ENCODE measurements at regions not wholly inside any gene's neighbourhood (a gene's known extent, or its start where the extent isn't known, plus 50 kb on each side); places are given as distances from the start of the nearest gene placed in this dataset.
"Not testable (repeated sequence)": the region's sequence is repeated elsewhere in the genome, so short reads cannot be mapped to it uniquely, and the experiment has no call there.

DNA sequence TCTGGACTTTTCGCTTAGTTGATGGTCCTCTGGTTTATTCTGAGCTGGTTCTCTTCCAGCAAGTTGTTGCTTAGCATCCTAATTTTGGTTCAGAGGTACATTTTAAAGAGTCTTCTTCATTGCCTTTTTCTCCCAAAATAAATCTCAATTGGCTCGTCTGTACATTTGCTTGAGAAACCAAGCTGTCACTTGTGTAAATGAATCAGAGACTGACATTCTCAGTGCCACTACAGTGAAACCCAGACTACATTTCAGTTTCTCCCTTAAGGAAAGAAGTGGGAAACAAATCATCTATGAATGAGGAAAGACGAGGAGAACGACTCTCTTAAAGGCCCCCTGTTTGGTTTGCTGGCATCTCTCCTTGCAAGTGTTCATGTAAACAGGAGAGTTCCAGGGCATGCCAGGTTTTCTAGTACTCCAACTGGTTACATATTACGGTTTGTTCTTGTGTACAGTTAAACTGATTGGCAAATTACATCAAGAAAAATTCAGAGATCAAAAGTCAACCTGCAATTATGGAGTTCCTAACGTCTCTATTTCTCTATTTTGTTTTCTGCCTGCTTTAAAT, 654.6 kb downstream of the SH2D4B start:
- Histone ChIP-seq H3K4me1 (ENCODE audit: control insufficient read depth, low read length) (no peaks in the 10 kb centered on the region), H3K36me3 (ENCODE audit: control insufficient read depth, low read length) (no peaks in the 10 kb centered on the region), H3K4me3 (ENCODE audit: low read length) (no peak overlapping the region), H3K9me3 (ENCODE audit: control insufficient read depth, insufficient read depth, low read length) (no peaks in the 10 kb centered on the region), H3F3A (ENCODE audit: control insufficient read depth, insufficient read depth) (no peaks in the 10 kb centered on the region), H3K79me2 (ENCODE audit: control insufficient read depth, low read length) (no peaks in the 10 kb centered on the region), H3K27ac (ENCODE audit: low read depth, low read length) (no peak overlapping the region), H3K9me2 (replicated peaks; ENCODE audit: control insufficient read depth, low read length) (no peaks in the 10 kb centered on the region), H4K20me1 (ENCODE audit: control insufficient read depth, insufficient read depth, low read depth, low read length) (no peaks in the 10 kb centered on the region), H3K27me3 (ENCODE audit: control insufficient read depth, low read length) (no peaks in the 10 kb centered on the region), H3K4me2 (ENCODE audit: low read length) (no peak overlapping the region)
- no peak for TF ChIP-seq EZH2phosphoT487 (IDR thresholded peaks at IDR 0.05; ENCODE audit: borderline replicate concordance, low read length)
- TF ChIP-seq, protein P1, sequence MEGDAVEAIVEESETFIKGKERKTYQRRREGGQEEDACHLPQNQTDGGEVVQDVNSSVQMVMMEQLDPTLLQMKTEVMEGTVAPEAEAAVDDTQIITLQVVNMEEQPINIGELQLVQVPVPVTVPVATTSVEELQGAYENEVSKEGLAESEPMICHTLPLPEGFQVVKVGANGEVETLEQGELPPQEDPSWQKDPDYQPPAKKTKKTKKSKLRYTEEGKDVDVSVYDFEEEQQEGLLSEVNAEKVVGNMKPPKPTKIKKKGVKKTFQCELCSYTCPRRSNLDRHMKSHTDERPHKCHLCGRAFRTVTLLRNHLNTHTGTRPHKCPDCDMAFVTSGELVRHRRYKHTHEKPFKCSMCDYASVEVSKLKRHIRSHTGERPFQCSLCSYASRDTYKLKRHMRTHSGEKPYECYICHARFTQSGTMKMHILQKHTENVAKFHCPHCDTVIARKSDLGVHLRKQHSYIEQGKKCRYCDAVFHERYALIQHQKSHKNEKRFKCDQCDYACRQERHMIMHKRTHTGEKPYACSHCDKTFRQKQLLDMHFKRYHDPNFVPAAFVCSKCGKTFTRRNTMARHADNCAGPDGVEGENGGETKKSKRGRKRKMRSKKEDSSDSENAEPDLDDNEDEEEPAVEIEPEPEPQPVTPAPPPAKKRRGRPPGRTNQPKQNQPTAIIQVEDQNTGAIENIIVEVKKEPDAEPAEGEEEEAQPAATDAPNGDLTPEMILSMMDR (IDR thresholded peaks at IDR 0.05; ENCODE audit: low read depth, low read length, poor library complexity, severe bottlenecking), result no peak

DNA sequence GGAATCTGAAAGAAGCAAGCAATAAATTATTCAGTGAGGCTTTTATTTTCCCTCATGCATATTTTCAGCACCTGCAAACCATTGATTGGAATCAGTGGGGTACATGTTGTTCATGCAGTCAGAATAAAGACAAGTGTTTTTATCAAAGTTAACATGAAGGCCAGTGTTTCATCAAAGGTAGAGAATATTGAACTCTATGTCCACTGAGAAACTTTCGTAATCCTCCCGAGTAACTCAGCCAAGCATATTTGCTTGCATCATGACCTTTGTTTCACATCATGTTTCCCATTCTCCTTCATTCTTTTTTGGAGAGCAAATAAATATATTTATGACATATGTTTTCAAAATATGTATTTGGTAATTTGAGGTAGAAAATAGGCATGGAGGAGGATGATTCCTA, 663.1 kb downstream of the SH2D4B start:
- Histone ChIP-seq H3K4me2 (ENCODE audit: low read length) (no peak overlapping the region), H3K9me3 (ENCODE audit: control insufficient read depth, insufficient read depth, low read length) (no peaks in the 10 kb centered on the region), H3K79me2 (ENCODE audit: control insufficient read depth, low read length) (no peaks in the 10 kb centered on the region), H3K27ac (ENCODE audit: low read depth, low read length) (no peak overlapping the region), H3K27me3 (ENCODE audit: control insufficient read depth, low read length) (no peaks in the 10 kb centered on the region), H3K4me1 (ENCODE audit: control insufficient read depth, low read length) (no peaks in the 10 kb centered on the region), H3K4me3 (ENCODE audit: low read length) (no peak overlapping the region), H4K20me1 (ENCODE audit: control insufficient read depth, insufficient read depth, low read depth, low read length) (no peaks in the 10 kb centered on the region), H3K36me3 (ENCODE audit: control insufficient read depth, low read length) (no peaks in the 10 kb centered on the region), H3K9me2 (replicated peaks; ENCODE audit: control insufficient read depth, low read length) (no peaks in the 10 kb centered on the region), H3F3A (ENCODE audit: control insufficient read depth, insufficient read depth) (no peaks in the 10 kb centered on the region)
- TF ChIP-seq EZH2phosphoT487 (IDR thresholded peaks at IDR 0.05; ENCODE audit: borderline replicate concordance, low read length), result no peak
- TF ChIP-seq, protein P1 (IDR thresholded peaks at IDR 0.05; ENCODE audit: low read depth, low read length, poor library complexity, severe bottlenecking), result no peak

DNA sequence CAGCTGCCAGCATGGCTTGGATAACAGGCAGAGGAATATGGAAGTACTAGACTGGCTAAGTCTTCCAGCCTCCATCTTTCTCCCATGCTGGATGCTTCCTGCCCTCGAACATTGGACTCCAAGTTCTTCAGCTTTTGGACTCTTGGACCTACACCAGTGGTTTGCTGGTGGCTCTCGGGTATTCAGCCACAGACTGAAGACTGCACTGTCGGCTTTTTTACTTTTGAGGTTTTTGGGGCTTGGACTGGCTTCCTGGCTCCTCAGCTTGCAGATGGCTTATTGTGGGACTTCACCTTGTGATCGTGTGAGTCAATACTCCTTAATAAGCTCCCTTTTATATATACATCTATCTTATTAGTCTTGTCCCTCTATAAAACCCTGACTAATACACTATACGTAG, 667.6 kb upstream of the NRG3 start:
- H3F3A ChIP-seq (ENCODE audit: control insufficient read depth, insufficient read depth); H3K27ac ChIP-seq (ENCODE audit: low read depth, low read length); H3K4me1 ChIP-seq (ENCODE audit: control insufficient read depth, low read length); H3K9me3 ChIP-seq (ENCODE audit: control insufficient read depth, insufficient read depth, low read length); H3K9me2 ChIP-seq (replicated peaks; ENCODE audit: control insufficient read depth, low read length); H3K4me3 ChIP-seq (ENCODE audit: low read length); H3K79me2 ChIP-seq (ENCODE audit: control insufficient read depth, low read length); H3K4me2 ChIP-seq (ENCODE audit: low read length); H3K36me3 ChIP-seq (ENCODE audit: control insufficient read depth, low read length); H3K27me3 ChIP-seq (ENCODE audit: control insufficient read depth, low read length); H4K20me1 ChIP-seq (ENCODE audit: control insufficient read depth, insufficient read depth, low read depth, low read length): not testable (repeated sequence)

DNA sequence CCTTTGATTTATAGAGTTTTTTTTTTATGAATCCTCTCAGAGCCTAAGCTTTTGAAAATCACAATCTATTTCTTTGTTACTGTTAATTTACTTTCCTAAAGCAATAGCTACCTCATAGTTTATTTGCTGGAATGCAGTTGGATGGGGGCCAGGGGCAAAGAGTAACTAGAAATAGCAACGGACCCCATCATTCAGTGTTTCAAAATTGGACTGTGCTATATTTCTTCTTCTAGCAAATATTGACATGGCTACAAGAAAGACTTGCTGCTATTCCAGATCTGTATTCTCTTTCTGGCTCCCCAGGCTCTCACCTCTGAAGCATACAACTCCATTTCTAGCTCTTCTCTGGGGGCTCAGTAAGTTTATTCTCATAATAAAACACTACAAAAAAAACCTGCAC, 661.6 kb upstream of the NRG3 start:
- Histone ChIP-seq H3K27me3 (ENCODE audit: control insufficient read depth, low read length) (no peaks in the 10 kb centered on the region), H3K4me2 (ENCODE audit: low read length) (no peak overlapping the region), H3K9me2 (replicated peaks; ENCODE audit: control insufficient read depth, low read length) (no peaks in the 10 kb centered on the region), H3K4me1 (ENCODE audit: control insufficient read depth, low read length) (no peaks in the 10 kb centered on the region), H3F3A (ENCODE audit: control insufficient read depth, insufficient read depth) (no peaks in the 10 kb centered on the region), H4K20me1 (ENCODE audit: control insufficient read depth, insufficient read depth, low read depth, low read length) (no peaks in the 10 kb centered on the region), H3K4me3 (ENCODE audit: low read length) (no peak overlapping the region), H3K36me3 (ENCODE audit: control insufficient read depth, low read length) (no peaks in the 10 kb centered on the region), H3K27ac (ENCODE audit: low read depth, low read length) (no peak overlapping the region), H3K9me3 (ENCODE audit: control insufficient read depth, insufficient read depth, low read length) (no peaks in the 10 kb centered on the region), H3K79me2 (ENCODE audit: control insufficient read depth, low read length) (no peaks in the 10 kb centered on the region)
- TF ChIP-seq, protein P1 (IDR thresholded peaks at IDR 0.05; ENCODE audit: low read depth, low read length, poor library complexity, severe bottlenecking), result no peak

Data from DOHH2 (cell line).